CD14-positive monocyte (primary cell): ENCODE measurements at regions not wholly inside any gene's neighbourhood (a gene's known extent, or its start where the extent isn't known, plus 50 kb on each side); places are given as distances from the start of the nearest gene placed in this dataset.

Experiments
- DNase-seq, 3 donors: peaks; one replicate each; pipeline ENCODE4 v3.0.0-alpha.2; 2011 to 2022
- H2AFZ ChIP-seq: 2 replicates; pipeline ENCODE4 v1.6.0; 2012; ENCODE audit warnings: mild to moderate bottlenecking, low read depth, low read length, inconsistent platforms; ENCODE audit not compliant: insufficient read depth, poor library complexity, severe bottlenecking
- H3K27ac ChIP-seq, 2 donors: 1 replicate in 1 of 2; 2 replicates in 1 of 2; pipeline ENCODE4 v1.5.1; 2012 to 2013; ENCODE audit warnings: low read length in 2 of 2, control low read depth in 1 of 2, inconsistent platforms in 1 of 2, low read depth in 1 of 2, mild to moderate bottlenecking in 1 of 2
- H3K27me3 ChIP-seq, 2 donors: one replicate each; pipeline versions ENCODE4 v1.6.0 to v1.6.1; 2011 to 2013; ENCODE audit warnings: low read length in 2 of 2; ENCODE audit not compliant: control insufficient read depth in 2 of 2, insufficient read depth in 2 of 2
- H3K36me3 ChIP-seq, 2 donors: replicated peaks in 1 of 2; 1 replicate in 1 of 2; 2 replicates in 1 of 2; pipeline versions ENCODE4 v1.5.1 to v1.6.1; 2012 to 2013; ENCODE audit warnings: low read length in 2 of 2, control low read depth in 1 of 2, inconsistent platforms in 1 of 2, mild to moderate bottlenecking in 1 of 2; ENCODE audit not compliant: insufficient read depth in 2 of 2, control insufficient read depth in 1 of 2
- H3K4me1 ChIP-seq, 2 donors: 1 replicate in 1 of 2; 2 replicates in 1 of 2; pipeline versions ENCODE4 v1.5.1 to v1.6.1; 2012 to 2013; ENCODE audit warnings: low read length in 2 of 2, control low read depth in 1 of 2, inconsistent platforms in 1 of 2, mild to moderate bottlenecking in 1 of 2, moderate library complexity in 1 of 2; ENCODE audit not compliant: insufficient read depth in 2 of 2, control insufficient read depth in 1 of 2
- H3K4me2 ChIP-seq: replicated peaks from 2 replicates; pipeline ENCODE3; 2012; ENCODE audit warnings: low read length, moderate library complexity, mild to moderate bottlenecking; ENCODE audit not compliant: poor library complexity, severe bottlenecking; ENCODE audit errors: extremely low read depth
- H3K4me3 ChIP-seq, 3 experiments: fragments of 200-600 bp in 1 of 3; sonication (generic) in 1 of 3; replicated peaks in 1 of 3; 1 replicate in 2 of 3; 2 replicates in 1 of 3; pipeline ENCODE4 v1.5.1; 2011 to 2013; ENCODE audit warnings: low read length in 3 of 3, mild to moderate bottlenecking in 3 of 3, control low read depth in 2 of 3, low read depth in 2 of 3, inconsistent platforms in 1 of 3, moderate library complexity in 1 of 3
- H3K79me2 ChIP-seq: 2 replicates; pipeline ENCODE4 v1.6.0; 2012; ENCODE audit warnings: mild to moderate bottlenecking, control low read depth, inconsistent platforms, low read length, moderate library complexity; ENCODE audit not compliant: insufficient read depth
- H3K9ac ChIP-seq: 2 replicates; pipeline ENCODE4 v1.6.0; 2017; ENCODE audit warnings: low read length, mild to moderate bottlenecking; ENCODE audit not compliant: insufficient read depth, poor library complexity, severe bottlenecking
- H3K9me3 ChIP-seq, 2 donors: replicated peaks in 1 of 2; 1 replicate in 1 of 2; 2 replicates in 1 of 2; pipeline versions ENCODE4 v1.5.1 to v1.6.1; 2012 to 2013; ENCODE audit warnings: low read length in 2 of 2, control low read depth in 1 of 2; ENCODE audit not compliant: control insufficient read depth in 1 of 2, insufficient read depth in 1 of 2
- H4K20me1 ChIP-seq: 2 replicates; pipeline ENCODE4 v1.6.0; 2012; ENCODE audit warnings: mild to moderate bottlenecking, low read length, control low read depth, moderate library complexity; ENCODE audit not compliant: insufficient read depth
- H3K27ac Mint-ChIP-seq, 7 donors: one replicate each; pipeline ENCODE4 v1.8.0; 2020; ENCODE audit warnings: mild to moderate bottlenecking in 7 of 7, mixed read lengths in 7 of 7, moderate library complexity in 6 of 7, inconsistent platforms in 2 of 7
- H3K27me3 Mint-ChIP-seq, 3 donors: one replicate each; pipeline ENCODE4 v1.8.0; 2021 to 2022; ENCODE audit warnings: low read depth in 3 of 3, mild to moderate bottlenecking in 3 of 3, mixed read lengths in 3 of 3, moderate library complexity in 3 of 3, inconsistent platforms in 1 of 3
- H3K36me3 Mint-ChIP-seq, 2 donors: one replicate each; pipeline ENCODE4 v1.8.0; 2020; ENCODE audit warnings: mixed read lengths in 2 of 2, inconsistent platforms in 1 of 2, mild to moderate bottlenecking in 1 of 2
- H3K4me1 Mint-ChIP-seq: one replicate; pipeline ENCODE4 v1.8.0; 2020; ENCODE audit warnings: mild to moderate bottlenecking, mixed read lengths
- H3K4me3 Mint-ChIP-seq, 2 donors: one replicate each; pipeline ENCODE4 v1.8.0; 2020; ENCODE audit warnings: mild to moderate bottlenecking in 2 of 2, mixed read lengths in 2 of 2, moderate library complexity in 1 of 2
- H3K9me3 Mint-ChIP-seq, 7 donors: one replicate each; pipeline ENCODE4 v1.8.0; 2020 to 2022; ENCODE audit warnings: mixed read lengths in 7 of 7, mild to moderate bottlenecking in 6 of 7, moderate library complexity in 6 of 7, inconsistent platforms in 2 of 7
- CTCF ChIP-seq: fragments of 200-600 bp; IDR thresholded peaks from one replicate; pipeline ENCODE4 v1.8.0; 2022; ENCODE audit warnings: antibody characterized with exemption, mild to moderate bottlenecking
- WGBS: methylation state at CpG from one replicate; pipeline ENCODE4 v1.1.5; 2013; ENCODE audit warnings: missing lambda C conversion rate; ENCODE audit not compliant: insufficient coverage; 5-methylcytosine and 5-hydroxymethylcytosine counted together
- intact Hi-C, 2 donors: fragments of 100-400 bp; cut with micrococcal nuclease; formaldehyde crosslinking; loops; one replicate each; pipeline versions ENCODE4 v1.15.0 to v1.15.1; 2023

GRCh38 chr6:40258531-40258930, 324.3 kb upstream of the MOCS1 start:
- H2AFZ ChIP-seq: no peak overlapping the region
- Mint-ChIP-seq H3K4me3 (no peak overlapping the region), H3K4me1 (no peaks in the 10 kb centered on the region), H3K9me3 (peaks cover 0 to 3% (median 0%) of the 10 kb centered on the region in 7 donors), H3K27me3 (peaks cover 0 to 3% (median 2%) of the 10 kb centered on the region in 3 donors), H3K27ac (no peak overlapping the region), H3K36me3 (no peaks in the 10 kb centered on the region)
- TF ChIP-seq CTCF: no peak
- no peak for DNase-seq
- intact Hi-C loops: no loop called here
- H3K79me2 ChIP-seq: no peaks in the 10 kb centered on the region
- no peaks in the 10 kb centered on the region for H3K36me3 ChIP-seq
- H3K9me3 ChIP-seq: no peaks in the 10 kb centered on the region
- no peak overlapping the region for H3K9ac ChIP-seq
- H3K27ac ChIP-seq: no peak overlapping the region
- peaks cover 0 to 2% of the 10 kb centered on the region in 2 donors for H3K27me3 ChIP-seq
- no peaks in the 10 kb centered on the region for H3K4me1 ChIP-seq
- 87% methylated on average over 5 of the region's 5 CpGs for WGBS
- H3K4me3 ChIP-seq: no peak overlapping the region
- H4K20me1 ChIP-seq: no peaks in the 10 kb centered on the region
- no peak overlapping the region for H3K4me2 ChIP-seq

- intact Hi-C loops: no loop called here
- no peaks in the 10 kb centered on the region for H3K36me3 ChIP-seq
- no CpG with 5 or more reads among the region's 1 CpG for WGBS
These were observed 322.6 kb upstream of the MOCS1 start for GRCh38 chr6:40256831-40257230.

More at GRCh38 chr6:40256831-40257230, 322.6 kb upstream of the MOCS1 start:
- H3K9me3 ChIP-seq: no peaks in the 10 kb centered on the region
- H3K79me2 ChIP-seq: no peaks in the 10 kb centered on the region
- no peak overlapping the region for H3K27ac Mint-ChIP-seq
- no peaks in the 10 kb centered on the region for H3K4me1 ChIP-seq
- DNase-seq: no peak
- H3K36me3 Mint-ChIP-seq: no peaks in the 10 kb centered on the region
- H2AFZ ChIP-seq: no peak overlapping the region
- no peaks in the 10 kb centered on the region for H3K4me1 Mint-ChIP-seq
- no peaks in the 10 kb centered on the region for H4K20me1 ChIP-seq
- H3K4me3 ChIP-seq: no peak overlapping the region
- TF ChIP-seq CTCF: no peak
- peaks cover 0 to 2% of the 10 kb centered on the region in 2 donors for H3K27me3 ChIP-seq
- peaks cover 0 to 3% (median 0%) of the 10 kb centered on the region in 7 donors for H3K9me3 Mint-ChIP-seq
- peaks cover 0 to 3% (median 2%) of the 10 kb centered on the region in 3 donors for H3K27me3 Mint-ChIP-seq
- no peak overlapping the region for H3K9ac ChIP-seq
- no peak overlapping the region for H3K4me3 Mint-ChIP-seq
- H3K4me2 ChIP-seq: no peak overlapping the region
- H3K27ac ChIP-seq: no peak overlapping the region
